ENCODE measurements at regions not wholly inside any gene's neighbourhood (a gene's known extent, or its start where the extent isn't known, plus 50 kb on each side); places are given as distances from the start of the nearest gene placed in this dataset.

DNA sequence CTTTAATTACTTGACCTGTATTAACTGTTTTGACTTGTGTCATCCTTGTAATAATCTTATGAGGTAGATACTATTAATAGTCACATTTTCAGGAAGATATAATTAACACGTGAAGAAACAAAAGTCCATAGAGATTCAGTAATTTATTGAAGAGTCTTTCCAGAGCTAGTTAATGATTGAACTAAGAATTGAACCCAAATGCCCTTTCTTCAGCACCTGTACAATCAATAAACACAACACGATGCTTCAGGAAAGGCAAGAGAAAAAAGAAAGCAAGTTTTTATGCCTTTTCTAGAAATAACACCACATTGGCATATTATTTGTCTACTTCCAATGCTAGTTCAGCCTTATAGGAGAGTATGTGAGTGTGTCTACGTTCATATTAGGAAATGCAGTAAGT is 399.6 kb downstream of the NAF1 start (continued):
- TF ChIP-seq, protein P1, sequence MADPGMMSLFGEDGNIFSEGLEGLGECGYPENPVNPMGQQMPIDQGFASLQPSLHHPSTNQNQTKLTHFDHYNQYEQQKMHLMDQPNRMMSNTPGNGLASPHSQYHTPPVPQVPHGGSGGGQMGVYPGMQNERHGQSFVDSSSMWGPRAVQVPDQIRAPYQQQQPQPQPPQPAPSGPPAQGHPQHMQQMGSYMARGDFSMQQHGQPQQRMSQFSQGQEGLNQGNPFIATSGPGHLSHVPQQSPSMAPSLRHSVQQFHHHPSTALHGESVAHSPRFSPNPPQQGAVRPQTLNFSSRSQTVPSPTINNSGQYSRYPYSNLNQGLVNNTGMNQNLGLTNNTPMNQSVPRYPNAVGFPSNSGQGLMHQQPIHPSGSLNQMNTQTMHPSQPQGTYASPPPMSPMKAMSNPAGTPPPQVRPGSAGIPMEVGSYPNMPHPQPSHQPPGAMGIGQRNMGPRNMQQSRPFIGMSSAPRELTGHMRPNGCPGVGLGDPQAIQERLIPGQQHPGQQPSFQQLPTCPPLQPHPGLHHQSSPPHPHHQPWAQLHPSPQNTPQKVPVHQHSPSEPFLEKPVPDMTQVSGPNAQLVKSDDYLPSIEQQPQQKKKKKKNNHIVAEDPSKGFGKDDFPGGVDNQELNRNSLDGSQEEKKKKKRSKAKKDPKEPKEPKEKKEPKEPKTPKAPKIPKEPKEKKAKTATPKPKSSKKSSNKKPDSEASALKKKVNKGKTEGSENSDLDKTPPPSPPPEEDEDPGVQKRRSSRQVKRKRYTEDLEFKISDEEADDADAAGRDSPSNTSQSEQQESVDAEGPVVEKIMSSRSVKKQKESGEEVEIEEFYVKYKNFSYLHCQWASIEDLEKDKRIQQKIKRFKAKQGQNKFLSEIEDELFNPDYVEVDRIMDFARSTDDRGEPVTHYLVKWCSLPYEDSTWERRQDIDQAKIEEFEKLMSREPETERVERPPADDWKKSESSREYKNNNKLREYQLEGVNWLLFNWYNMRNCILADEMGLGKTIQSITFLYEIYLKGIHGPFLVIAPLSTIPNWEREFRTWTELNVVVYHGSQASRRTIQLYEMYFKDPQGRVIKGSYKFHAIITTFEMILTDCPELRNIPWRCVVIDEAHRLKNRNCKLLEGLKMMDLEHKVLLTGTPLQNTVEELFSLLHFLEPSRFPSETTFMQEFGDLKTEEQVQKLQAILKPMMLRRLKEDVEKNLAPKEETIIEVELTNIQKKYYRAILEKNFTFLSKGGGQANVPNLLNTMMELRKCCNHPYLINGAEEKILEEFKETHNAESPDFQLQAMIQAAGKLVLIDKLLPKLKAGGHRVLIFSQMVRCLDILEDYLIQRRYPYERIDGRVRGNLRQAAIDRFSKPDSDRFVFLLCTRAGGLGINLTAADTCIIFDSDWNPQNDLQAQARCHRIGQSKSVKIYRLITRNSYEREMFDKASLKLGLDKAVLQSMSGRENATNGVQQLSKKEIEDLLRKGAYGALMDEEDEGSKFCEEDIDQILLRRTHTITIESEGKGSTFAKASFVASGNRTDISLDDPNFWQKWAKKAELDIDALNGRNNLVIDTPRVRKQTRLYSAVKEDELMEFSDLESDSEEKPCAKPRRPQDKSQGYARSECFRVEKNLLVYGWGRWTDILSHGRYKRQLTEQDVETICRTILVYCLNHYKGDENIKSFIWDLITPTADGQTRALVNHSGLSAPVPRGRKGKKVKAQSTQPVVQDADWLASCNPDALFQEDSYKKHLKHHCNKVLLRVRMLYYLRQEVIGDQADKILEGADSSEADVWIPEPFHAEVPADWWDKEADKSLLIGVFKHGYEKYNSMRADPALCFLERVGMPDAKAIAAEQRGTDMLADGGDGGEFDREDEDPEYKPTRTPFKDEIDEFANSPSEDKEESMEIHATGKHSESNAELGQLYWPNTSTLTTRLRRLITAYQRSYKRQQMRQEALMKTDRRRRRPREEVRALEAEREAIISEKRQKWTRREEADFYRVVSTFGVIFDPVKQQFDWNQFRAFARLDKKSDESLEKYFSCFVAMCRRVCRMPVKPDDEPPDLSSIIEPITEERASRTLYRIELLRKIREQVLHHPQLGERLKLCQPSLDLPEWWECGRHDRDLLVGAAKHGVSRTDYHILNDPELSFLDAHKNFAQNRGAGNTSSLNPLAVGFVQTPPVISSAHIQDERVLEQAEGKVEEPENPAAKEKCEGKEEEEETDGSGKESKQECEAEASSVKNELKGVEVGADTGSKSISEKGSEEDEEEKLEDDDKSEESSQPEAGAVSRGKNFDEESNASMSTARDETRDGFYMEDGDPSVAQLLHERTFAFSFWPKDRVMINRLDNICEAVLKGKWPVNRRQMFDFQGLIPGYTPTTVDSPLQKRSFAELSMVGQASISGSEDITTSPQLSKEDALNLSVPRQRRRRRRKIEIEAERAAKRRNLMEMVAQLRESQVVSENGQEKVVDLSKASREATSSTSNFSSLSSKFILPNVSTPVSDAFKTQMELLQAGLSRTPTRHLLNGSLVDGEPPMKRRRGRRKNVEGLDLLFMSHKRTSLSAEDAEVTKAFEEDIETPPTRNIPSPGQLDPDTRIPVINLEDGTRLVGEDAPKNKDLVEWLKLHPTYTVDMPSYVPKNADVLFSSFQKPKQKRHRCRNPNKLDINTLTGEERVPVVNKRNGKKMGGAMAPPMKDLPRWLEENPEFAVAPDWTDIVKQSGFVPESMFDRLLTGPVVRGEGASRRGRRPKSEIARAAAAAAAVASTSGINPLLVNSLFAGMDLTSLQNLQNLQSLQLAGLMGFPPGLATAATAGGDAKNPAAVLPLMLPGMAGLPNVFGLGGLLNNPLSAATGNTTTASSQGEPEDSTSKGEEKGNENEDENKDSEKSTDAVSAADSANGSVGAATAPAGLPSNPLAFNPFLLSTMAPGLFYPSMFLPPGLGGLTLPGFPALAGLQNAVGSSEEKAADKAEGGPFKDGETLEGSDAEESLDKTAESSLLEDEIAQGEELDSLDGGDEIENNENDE (IDR thresholded peaks at IDR 0.05; ENCODE audit: insufficient replicate concordance, low read length) = no peak
- no peak for TF ChIP-seq YY1 (IDR thresholded peaks at IDR 0.05; ENCODE audit: low read depth, low read length)
- no peak for TF ChIP-seq NRF1 (IDR thresholded peaks at IDR 0.05; ENCODE audit: low read depth, low read length)
- TF ChIP-seq TEAD4 (IDR thresholded peaks at IDR 0.05; ENCODE audit: low read depth, low read length) = no peak
- no peak for TF ChIP-seq SIRT6 (IDR thresholded peaks at IDR 0.05; ENCODE audit: low read length)
- TF ChIP-seq EZH2 (IDR thresholded peaks at IDR 0.05; ENCODE audit: low read depth, low read length, severe bottlenecking) = no peak
- TF ChIP-seq KDM4A (IDR thresholded peaks at IDR 0.05; ENCODE audit: low read depth, low read length, severe bottlenecking) = no peak
- TF ChIP-seq EP300 (IDR thresholded peaks at IDR 0.05; ENCODE audit: borderline replicate concordance in 1 of 2, low read depth in 2 of 2, low read length in 2 of 2) = no peak
- TF ChIP-seq, protein P2, sequence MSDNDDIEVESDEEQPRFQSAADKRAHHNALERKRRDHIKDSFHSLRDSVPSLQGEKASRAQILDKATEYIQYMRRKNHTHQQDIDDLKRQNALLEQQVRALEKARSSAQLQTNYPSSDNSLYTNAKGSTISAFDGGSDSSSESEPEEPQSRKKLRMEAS (IDR thresholded peaks at IDR 0.05) = no peak
- no peak for TF ChIP-seq RBBP5 (IDR thresholded peaks at IDR 0.05; ENCODE audit: borderline replicate concordance, low read depth, low read length)
- no peak for TF ChIP-seq FOSL1 (IDR thresholded peaks at IDR 0.05; ENCODE audit: insufficient read depth, low read depth, low read length)
- no peak for TF ChIP-seq RXRA (IDR thresholded peaks at IDR 0.05; ENCODE audit: insufficient read depth, low read depth, low read length)

All from H1 (cell line).